ENCODE measurements at regions not wholly inside any gene's neighbourhood (a gene's known extent, or its start where the extent isn't known, plus 50 kb on each side); places are given as distances from the start of the nearest gene placed in this dataset.
A peak's percentile ranks its signal among the peaks of the same experiment; 100 is the strongest.

DNA sequence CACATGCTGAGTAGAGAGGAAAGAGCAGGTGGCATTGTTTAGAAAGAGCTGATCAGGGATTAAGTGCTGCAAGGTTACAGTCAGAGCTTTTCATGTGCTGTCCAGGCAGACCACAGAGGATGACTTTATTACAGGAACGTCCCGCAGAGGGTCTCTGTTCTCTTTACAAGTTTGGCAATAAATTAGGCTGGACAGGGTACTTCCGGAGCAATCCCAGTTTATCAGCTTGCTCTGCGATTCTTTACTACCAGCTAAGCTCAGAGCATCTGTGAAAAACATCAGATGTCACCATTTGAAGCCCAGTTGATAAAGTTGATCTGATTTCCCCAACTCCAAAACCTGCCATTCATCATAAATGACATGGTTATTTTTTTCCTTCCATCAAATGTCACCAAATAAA lies 633.1 kb downstream of the NLGN4X start:
- TF ChIP-seq BACH2 (CRISPR knock-in tag; IDR thresholded peaks at IDR 0.05; ENCODE audit: borderline replicate concordance), result no peak
- no peak for TF ChIP-seq RARB (CRISPR knock-in tag; IDR thresholded peaks at IDR 0.05)
- no peak for TF ChIP-seq ZNF70 (CRISPR knock-in tag; IDR thresholded peaks at IDR 0.05)
- no peak for TF ChIP-seq TOX (CRISPR knock-in tag; IDR thresholded peaks at IDR 0.05; ENCODE audit: borderline replicate concordance)
- no peak for ATAC-seq

DNA sequence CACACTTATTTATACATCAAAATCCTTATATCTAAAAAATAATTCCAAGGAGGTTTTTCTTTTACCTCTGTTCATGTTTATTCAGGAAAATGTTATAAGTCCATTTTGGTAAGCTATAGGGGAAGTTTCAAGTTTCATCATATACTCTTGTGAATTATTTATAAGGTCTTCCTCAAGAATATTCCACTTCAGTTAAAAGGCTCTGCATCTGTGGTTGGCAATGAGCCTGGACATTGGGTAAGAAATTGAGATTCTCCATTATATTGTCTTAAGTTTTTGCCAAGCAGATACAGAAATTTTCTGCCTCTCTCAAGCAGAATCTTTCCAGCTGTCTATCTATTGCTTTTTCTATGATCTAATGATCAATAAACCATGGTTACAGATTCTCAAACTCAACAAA lies 641.9 kb downstream of the NLGN4X start:
- TF ChIP-seq, protein P1, sequence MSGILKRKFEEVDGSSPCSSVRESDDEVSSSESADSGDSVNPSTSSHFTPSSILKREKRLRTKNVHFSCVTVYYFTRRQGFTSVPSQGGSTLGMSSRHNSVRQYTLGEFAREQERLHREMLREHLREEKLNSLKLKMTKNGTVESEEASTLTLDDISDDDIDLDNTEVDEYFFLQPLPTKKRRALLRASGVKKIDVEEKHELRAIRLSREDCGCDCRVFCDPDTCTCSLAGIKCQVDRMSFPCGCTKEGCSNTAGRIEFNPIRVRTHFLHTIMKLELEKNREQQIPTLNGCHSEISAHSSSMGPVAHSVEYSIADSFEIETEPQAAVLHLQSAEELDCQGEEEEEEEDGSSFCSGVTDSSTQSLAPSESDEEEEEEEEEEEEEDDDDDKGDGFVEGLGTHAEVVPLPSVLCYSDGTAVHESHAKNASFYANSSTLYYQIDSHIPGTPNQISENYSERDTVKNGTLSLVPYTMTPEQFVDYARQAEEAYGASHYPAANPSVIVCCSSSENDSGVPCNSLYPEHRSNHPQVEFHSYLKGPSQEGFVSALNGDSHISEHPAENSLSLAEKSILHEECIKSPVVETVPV (CRISPR knock-in tag; IDR thresholded peaks at IDR 0.05), result no peak
- TF ChIP-seq, protein P2, sequence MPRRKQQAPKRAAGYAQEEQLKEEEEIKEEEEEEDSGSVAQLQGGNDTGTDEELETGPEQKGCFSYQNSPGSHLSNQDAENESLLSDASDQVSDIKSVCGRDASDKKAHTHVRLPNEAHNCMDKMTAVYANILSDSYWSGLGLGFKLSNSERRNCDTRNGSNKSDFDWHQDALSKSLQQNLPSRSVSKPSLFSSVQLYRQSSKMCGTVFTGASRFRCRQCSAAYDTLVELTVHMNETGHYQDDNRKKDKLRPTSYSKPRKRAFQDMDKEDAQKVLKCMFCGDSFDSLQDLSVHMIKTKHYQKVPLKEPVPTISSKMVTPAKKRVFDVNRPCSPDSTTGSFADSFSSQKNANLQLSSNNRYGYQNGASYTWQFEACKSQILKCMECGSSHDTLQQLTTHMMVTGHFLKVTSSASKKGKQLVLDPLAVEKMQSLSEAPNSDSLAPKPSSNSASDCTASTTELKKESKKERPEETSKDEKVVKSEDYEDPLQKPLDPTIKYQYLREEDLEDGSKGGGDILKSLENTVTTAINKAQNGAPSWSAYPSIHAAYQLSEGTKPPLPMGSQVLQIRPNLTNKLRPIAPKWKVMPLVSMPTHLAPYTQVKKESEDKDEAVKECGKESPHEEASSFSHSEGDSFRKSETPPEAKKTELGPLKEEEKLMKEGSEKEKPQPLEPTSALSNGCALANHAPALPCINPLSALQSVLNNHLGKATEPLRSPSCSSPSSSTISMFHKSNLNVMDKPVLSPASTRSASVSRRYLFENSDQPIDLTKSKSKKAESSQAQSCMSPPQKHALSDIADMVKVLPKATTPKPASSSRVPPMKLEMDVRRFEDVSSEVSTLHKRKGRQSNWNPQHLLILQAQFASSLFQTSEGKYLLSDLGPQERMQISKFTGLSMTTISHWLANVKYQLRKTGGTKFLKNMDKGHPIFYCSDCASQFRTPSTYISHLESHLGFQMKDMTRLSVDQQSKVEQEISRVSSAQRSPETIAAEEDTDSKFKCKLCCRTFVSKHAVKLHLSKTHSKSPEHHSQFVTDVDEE (CRISPR knock-in tag; IDR thresholded peaks at IDR 0.05), result no peak
- TF ChIP-seq GLIS3 (CRISPR knock-in tag; IDR thresholded peaks at IDR 0.05) (no peak), RARB (CRISPR knock-in tag; IDR thresholded peaks at IDR 0.05) (no peak)
- no peak for ATAC-seq

DNA sequence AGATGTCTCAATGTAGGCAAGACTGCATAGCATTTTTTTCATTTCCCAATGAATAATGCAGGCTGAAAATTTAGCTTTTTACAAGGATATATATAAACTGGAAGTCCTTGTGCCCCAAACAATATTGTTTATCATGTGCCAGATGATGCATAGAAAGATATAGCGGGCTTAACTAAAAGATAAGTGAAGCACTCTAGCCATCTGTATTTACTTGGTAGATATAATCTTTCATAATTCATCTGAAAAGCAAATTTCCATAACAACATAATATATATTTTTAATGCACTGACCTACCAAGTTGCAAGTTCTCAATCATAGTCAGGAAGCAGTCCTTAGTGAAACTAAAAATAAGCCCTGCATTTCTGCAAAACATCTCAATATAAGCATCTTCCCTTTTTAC lies 653.3 kb downstream of the NLGN4X start:
- no peak for ATAC-seq
- TF ChIP-seq OSR1 (CRISPR knock-in tag; IDR thresholded peaks at IDR 0.05) (no peak), TOX (CRISPR knock-in tag; IDR thresholded peaks at IDR 0.05; ENCODE audit: borderline replicate concordance) (no peak), GLIS3 (CRISPR knock-in tag; IDR thresholded peaks at IDR 0.05) (no peak), ZC3H10 (CRISPR knock-in tag; IDR thresholded peaks at IDR 0.05) (no peak), ZNF8 (CRISPR knock-in tag; IDR thresholded peaks at IDR 0.05) (no peak), ISL1 (CRISPR knock-in tag; IDR thresholded peaks at IDR 0.05) (no peak), TCF4 (CRISPR knock-in tag; IDR thresholded peaks at IDR 0.05; ENCODE audit: borderline replicate concordance) (peak; percentile 67; the same call in 1 of the 2 replicates), ESRRG (CRISPR knock-in tag; IDR thresholded peaks at IDR 0.05) (no peak)

DNA sequence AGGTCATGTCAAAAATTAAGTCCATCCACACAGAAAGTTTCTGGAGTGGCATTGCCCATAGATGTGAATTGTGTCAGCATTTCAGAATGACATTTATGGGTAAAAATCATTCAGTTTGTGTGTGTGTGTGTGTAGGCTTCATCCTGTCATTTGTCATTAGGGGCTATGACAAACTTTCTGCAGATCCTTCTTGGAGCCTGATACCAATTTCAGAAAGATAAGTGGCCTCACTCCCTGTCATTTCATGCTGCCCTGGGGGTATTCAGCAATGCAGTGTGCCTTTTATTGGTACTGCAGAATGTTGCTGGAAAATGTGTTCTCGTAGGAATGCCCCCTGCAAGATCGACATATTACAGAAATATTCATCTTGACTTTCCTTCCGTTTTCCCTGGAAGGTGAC lies 659.7 kb downstream of the NLGN4X start:
- TF ChIP-seq ZFP30 (CRISPR knock-in tag; IDR thresholded peaks at IDR 0.05), result no peak
- ATAC-seq, result no peak

DNA sequence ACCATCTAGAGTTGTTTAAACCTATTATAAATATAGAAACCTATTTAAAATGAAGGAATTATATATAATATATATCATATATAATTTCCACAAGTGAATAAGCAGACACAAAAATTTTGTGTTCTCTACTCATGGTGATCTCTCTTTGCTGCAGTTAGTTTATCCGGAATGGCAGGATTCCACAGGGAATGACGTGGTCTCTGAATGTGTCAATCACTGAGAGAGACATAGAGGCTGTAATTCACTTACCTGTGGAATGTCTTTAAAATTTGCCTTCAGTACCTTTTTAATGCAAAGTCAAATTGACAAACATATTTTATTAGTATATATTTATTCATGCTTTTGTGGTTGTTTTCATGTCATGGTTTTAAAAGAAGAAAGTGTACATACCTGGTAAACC lies 669.3 kb downstream of the NLGN4X start:
- TF ChIP-seq TOX (CRISPR knock-in tag; IDR thresholded peaks at IDR 0.05; ENCODE audit: borderline replicate concordance), result no peak
- TF ChIP-seq ZFP3 (CRISPR knock-in tag; IDR thresholded peaks at IDR 0.05), result no peak
- TF ChIP-seq CSDC2 (CRISPR knock-in tag; IDR thresholded peaks at IDR 0.05), result no peak
- TF ChIP-seq TCF4 (CRISPR knock-in tag; IDR thresholded peaks at IDR 0.05; ENCODE audit: borderline replicate concordance), result no peak
- no peak for TF ChIP-seq PPARA (CRISPR knock-in tag; IDR thresholded peaks at IDR 0.05; ENCODE audit: borderline replicate concordance)
- TF ChIP-seq ESRRG (CRISPR knock-in tag; IDR thresholded peaks at IDR 0.05), result no peak
- TF ChIP-seq ARNTL (CRISPR knock-in tag; IDR thresholded peaks at IDR 0.05; ENCODE audit: borderline replicate concordance, low read depth), result no peak
- TF ChIP-seq, protein P3, sequence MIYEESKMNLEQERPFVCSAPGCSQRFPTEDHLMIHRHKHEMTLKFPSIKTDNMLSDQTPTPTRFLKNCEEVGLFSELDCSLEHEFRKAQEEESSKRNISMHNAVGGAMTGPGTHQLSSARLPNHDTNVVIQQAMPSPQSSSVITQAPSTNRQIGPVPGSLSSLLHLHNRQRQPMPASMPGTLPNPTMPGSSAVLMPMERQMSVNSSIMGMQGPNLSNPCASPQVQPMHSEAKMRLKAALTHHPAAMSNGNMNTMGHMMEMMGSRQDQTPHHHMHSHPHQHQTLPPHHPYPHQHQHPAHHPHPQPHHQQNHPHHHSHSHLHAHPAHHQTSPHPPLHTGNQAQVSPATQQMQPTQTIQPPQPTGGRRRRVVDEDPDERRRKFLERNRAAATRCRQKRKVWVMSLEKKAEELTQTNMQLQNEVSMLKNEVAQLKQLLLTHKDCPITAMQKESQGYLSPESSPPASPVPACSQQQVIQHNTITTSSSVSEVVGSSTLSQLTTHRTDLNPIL (CRISPR knock-in tag; IDR thresholded peaks at IDR 0.05; ENCODE audit: low read depth), result no peak
- TF ChIP-seq, protein P4, sequence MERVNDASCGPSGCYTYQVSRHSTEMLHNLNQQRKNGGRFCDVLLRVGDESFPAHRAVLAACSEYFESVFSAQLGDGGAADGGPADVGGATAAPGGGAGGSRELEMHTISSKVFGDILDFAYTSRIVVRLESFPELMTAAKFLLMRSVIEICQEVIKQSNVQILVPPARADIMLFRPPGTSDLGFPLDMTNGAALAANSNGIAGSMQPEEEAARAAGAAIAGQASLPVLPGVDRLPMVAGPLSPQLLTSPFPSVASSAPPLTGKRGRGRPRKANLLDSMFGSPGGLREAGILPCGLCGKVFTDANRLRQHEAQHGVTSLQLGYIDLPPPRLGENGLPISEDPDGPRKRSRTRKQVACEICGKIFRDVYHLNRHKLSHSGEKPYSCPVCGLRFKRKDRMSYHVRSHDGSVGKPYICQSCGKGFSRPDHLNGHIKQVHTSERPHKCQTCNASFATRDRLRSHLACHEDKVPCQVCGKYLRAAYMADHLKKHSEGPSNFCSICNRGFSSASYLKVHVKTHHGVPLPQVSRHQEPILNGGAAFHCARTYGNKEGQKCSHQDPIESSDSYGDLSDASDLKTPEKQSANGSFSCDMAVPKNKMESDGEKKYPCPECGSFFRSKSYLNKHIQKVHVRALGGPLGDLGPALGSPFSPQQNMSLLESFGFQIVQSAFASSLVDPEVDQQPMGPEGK (CRISPR knock-in tag; IDR thresholded peaks at IDR 0.05; ENCODE audit: borderline replicate concordance), result no peak
- TF ChIP-seq SNAI2 (CRISPR knock-in tag; IDR thresholded peaks at IDR 0.05), result no peak
- no peak for TF ChIP-seq RARB (CRISPR knock-in tag; IDR thresholded peaks at IDR 0.05)
- TF ChIP-seq ZC3H10 (CRISPR knock-in tag; IDR thresholded peaks at IDR 0.05), result no peak
- no peak for TF ChIP-seq ZNF70 (CRISPR knock-in tag; IDR thresholded peaks at IDR 0.05)
- TF ChIP-seq, protein P1 (CRISPR knock-in tag; IDR thresholded peaks at IDR 0.05), result no peak
- no peak for ATAC-seq
